SJCRH30 (cell line): ENCODE measurements at regions not wholly inside any gene's neighbourhood (a gene's known extent, or its start where the extent isn't known, plus 50 kb on each side); places are given as distances from the start of the nearest gene placed in this dataset.

Source experiments
- DNase-seq, 2 experiments: peaks; one replicate each; pipeline ENCODE4 v3.0.0-alpha.2; 2015 to 2020
- H3K27ac ChIP-seq: fragments of 250-450 bp; sonication (Bioruptor Pico); 2 replicates; pipeline ENCODE4 v1.5.1; 2020; ENCODE audit warnings: mild to moderate bottlenecking, moderate library complexity
- H3K27me3 ChIP-seq: fragments of 250-450 bp; sonication (Bioruptor Pico); 2 replicates; pipeline ENCODE4 v1.5.1; 2020; ENCODE audit warnings: mild to moderate bottlenecking, moderate library complexity
- H3K36me3 ChIP-seq: fragments of 250-450 bp; sonication (Bioruptor Pico); 2 replicates; pipeline ENCODE4 v1.5.1; 2020; ENCODE audit warnings: mild to moderate bottlenecking, moderate library complexity
- H3K4me1 ChIP-seq: fragments of 250-450 bp; sonication (Bioruptor Pico); 2 replicates; pipeline ENCODE4 v1.5.1; 2020; ENCODE audit warnings: mild to moderate bottlenecking, moderate library complexity
- H3K4me3 ChIP-seq: fragments of 250-450 bp; sonication (Bioruptor Pico); 2 replicates; pipeline ENCODE4 v1.5.1; 2020; ENCODE audit warnings: mild to moderate bottlenecking, moderate library complexity
- H3K9me3 ChIP-seq: fragments of 250-450 bp; sonication (Bioruptor Pico); replicated peaks from 2 replicates; pipeline ENCODE4 v1.5.1; 2020; ENCODE audit warnings: mild to moderate bottlenecking, moderate library complexity

GRCh38 chr10:78384049-78384431 is 350.4 kb downstream of the RPS24 start:
- no peaks in the 10 kb centered on the region for H3K27me3 ChIP-seq
- no peaks in the 10 kb centered on the region for H3K36me3 ChIP-seq
- no peaks in the 10 kb centered on the region for H3K9me3 ChIP-seq
- no peak overlapping the region for H3K4me3 ChIP-seq
- H3K27ac ChIP-seq: no peak overlapping the region
- H3K4me1 ChIP-seq: no peaks in the 10 kb centered on the region
- no peak for DNase-seq

DNA sequence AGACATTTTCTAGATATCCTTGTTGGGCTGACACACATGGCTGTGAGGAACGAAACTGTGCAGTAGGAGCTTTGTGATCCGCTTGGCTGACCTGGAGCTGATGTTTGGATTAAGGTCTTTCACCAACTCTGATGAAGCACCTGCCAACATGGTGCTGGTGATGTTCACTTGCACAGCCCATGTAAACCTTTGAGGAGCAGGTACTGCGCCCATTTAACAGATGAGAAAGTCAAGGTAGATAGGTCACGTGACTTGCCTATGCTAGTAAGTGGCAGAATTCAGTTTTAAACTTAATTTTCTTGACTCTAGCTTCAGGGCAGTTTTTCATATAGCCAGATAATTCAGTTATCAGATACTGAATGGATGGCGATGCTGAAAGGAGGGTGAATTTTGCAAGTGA is 351.9 kb downstream of the RPS24 start:
- Histone ChIP-seq H3K9me3 (no peaks in the 10 kb centered on the region), H3K27ac (no peak overlapping the region), H3K4me1 (no peaks in the 10 kb centered on the region), H3K27me3 (peaks cover 2% of the 10 kb centered on the region; the same call in 1 of the 2 replicates), H3K36me3 (no peaks in the 10 kb centered on the region), H3K4me3 (no peak overlapping the region)
- no peak for DNase-seq

- no peak for DNase-seq
- H3K4me3 ChIP-seq: no peak overlapping the region
- H3K36me3 ChIP-seq: no peaks in the 10 kb centered on the region
- H3K4me1 ChIP-seq: no peaks in the 10 kb centered on the region
- H3K27ac ChIP-seq: no peak overlapping the region
- H3K9me3 ChIP-seq: no peaks in the 10 kb centered on the region
- peaks cover 3% of the 10 kb centered on the region; the same call in 1 of the 2 replicates for H3K27me3 ChIP-seq
Measured at GRCh38 chr10:78386509-78386908, 352.8 kb downstream of the RPS24 start.

DNA sequence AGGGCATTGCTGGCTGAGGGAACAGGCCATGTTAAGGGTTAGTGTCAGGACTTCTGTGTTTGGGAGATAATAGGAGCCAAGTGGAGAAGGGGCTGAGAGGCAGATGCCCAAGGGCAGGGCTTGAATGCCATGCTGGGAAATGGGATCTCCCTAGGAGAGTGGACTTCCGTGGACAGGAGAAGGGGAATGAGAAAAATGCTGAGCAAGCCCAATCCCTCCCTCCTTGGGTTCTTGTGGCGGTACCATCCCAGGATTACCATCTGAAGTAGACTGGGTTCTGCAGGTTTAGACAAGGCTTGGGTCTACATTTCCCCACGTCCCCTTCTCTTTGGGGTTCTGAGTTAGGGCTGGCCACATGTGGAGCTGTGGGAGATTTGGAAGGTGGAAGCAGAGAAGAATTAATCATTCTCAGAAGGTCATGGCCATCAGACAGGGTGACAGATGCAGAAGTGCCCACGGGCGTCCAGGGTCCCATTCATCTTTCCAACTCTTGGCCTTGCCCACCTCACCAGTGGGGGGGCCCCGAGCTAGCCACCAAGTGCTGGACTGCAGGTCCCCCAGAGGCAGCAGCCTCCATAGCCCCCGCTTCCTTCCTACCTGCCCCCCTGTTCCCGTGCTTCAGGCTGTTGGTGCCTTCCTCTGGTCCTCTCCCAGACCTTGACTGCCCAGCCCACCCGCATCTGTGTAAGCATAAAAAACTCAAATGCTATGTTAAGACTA is 354.8 kb downstream of the RPS24 start:
- Histone ChIP-seq H3K4me1 (no peaks in the 10 kb centered on the region), H3K27me3 (peaks cover 3% of the 10 kb centered on the region; the same call in 1 of the 2 replicates), H3K4me3 (no peak overlapping the region), H3K27ac (no peak overlapping the region), H3K36me3 (no peaks in the 10 kb centered on the region), H3K9me3 (no peaks in the 10 kb centered on the region)
- no peak for DNase-seq

GRCh38 chr10:78389419-78389818 is 355.8 kb downstream of the RPS24 start:
- Histone ChIP-seq H3K36me3 (no peaks in the 10 kb centered on the region), H3K4me3 (no peak overlapping the region), H3K9me3 (no peaks in the 10 kb centered on the region), H3K27ac (no peak overlapping the region), H3K27me3 (peaks cover 3% of the 10 kb centered on the region; the same call in 1 of the 2 replicates), H3K4me1 (no peaks in the 10 kb centered on the region)
- no peak for DNase-seq

DNA sequence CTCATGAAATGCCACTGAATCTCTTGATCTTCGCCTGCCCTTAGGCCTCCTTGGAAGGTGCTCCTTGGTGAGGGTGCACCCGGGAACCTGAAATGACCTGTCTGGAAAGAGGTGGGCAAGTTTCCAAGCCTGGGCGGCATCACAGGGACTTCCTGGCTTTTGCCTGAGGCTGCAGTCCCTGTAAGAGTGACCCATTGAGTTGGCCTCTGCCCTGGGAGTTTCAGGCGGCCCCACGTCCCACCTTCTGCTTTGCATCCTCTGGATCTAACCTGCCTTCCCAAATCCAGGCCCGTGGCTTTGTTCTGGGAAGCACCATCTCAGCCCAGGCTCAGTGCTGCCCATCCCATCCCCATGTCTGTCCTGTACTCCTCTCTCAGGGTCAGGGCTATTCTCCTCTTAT is 356.4 kb downstream of the RPS24 start:
- H3K9me3 ChIP-seq: no peaks in the 10 kb centered on the region
- H3K4me1 ChIP-seq: no peaks in the 10 kb centered on the region
- DNase-seq: no peak
- peaks cover 3% of the 10 kb centered on the region; the same call in 1 of the 2 replicates for H3K27me3 ChIP-seq
- H3K27ac ChIP-seq: no peak overlapping the region
- no peaks in the 10 kb centered on the region for H3K36me3 ChIP-seq
- H3K4me3 ChIP-seq: no peak overlapping the region

GRCh38 chr10:78390817-78391216 is 357.2 kb downstream of the RPS24 start:
- Histone ChIP-seq H3K27ac (no peak overlapping the region), H3K4me1 (no peaks in the 10 kb centered on the region), H3K4me3 (no peak overlapping the region), H3K36me3 (no peaks in the 10 kb centered on the region), H3K9me3 (no peaks in the 10 kb centered on the region), H3K27me3 (peaks cover 3% of the 10 kb centered on the region; the same call in 1 of the 2 replicates)
- DNase-seq: no peak

DNA sequence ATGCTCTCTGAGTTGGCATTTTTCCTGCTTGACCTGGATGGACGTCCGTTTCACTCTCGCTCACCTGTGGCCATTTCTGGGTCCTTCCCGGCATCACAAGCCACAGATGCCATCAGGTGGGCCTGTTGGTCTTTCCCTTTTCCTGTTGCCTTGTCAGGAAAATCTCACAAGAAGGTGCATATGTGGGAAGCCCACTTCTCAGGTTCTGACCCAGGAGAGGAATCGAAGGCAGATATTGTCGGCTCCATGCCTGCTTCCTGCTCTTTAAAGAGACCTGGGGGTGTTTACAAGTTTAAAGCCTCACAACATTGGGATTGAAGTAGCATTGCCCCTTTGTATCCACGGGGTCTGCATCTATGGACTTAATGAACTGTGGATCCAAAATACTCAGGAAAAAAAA is 357.9 kb downstream of the RPS24 start:
- Histone ChIP-seq H3K27ac (no peak overlapping the region), H3K36me3 (no peaks in the 10 kb centered on the region), H3K4me3 (no peak overlapping the region), H3K9me3 (no peaks in the 10 kb centered on the region), H3K4me1 (no peaks in the 10 kb centered on the region), H3K27me3 (peaks cover 3% of the 10 kb centered on the region; the same call in 1 of the 2 replicates)
- DNase-seq: no peak

DNA sequence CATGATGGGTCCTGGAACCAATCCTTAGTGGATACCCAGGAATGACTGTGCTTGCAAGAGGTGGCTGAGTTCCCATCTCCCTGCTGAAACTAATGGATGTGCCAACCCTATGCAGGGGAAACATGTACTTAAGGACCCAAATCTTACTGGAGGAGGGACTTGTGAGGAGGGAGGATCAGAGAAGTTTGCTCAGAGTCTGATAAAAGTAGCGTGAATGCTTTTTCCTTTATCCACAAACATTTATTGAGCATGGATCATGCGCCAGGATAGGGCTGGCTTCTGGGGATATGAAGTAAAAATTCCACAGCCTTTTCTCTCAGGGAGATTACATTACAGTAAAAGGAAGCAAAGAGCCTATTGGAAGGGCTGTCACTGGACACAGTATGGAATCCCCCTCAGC is 358.5 kb downstream of the RPS24 start:
- no peak overlapping the region for H3K4me3 ChIP-seq
- H3K4me1 ChIP-seq: no peaks in the 10 kb centered on the region
- no peaks in the 10 kb centered on the region for H3K9me3 ChIP-seq
- no peak overlapping the region for H3K27ac ChIP-seq
- H3K36me3 ChIP-seq: no peaks in the 10 kb centered on the region
- peaks cover 3% of the 10 kb centered on the region; the same call in 1 of the 2 replicates for H3K27me3 ChIP-seq
- no peak for DNase-seq

GRCh38 chr10:78393094-78393493 is 359.4 kb downstream of the RPS24 start:
- DNase-seq: no peak
- H3K27ac ChIP-seq: no peak overlapping the region
- no peak overlapping the region for H3K4me3 ChIP-seq
- H3K27me3 ChIP-seq: peaks cover 3% of the 10 kb centered on the region; the same call in 1 of the 2 replicates
- H3K4me1 ChIP-seq: no peaks in the 10 kb centered on the region
- H3K9me3 ChIP-seq: no peaks in the 10 kb centered on the region
- H3K36me3 ChIP-seq: no peaks in the 10 kb centered on the region

DNA sequence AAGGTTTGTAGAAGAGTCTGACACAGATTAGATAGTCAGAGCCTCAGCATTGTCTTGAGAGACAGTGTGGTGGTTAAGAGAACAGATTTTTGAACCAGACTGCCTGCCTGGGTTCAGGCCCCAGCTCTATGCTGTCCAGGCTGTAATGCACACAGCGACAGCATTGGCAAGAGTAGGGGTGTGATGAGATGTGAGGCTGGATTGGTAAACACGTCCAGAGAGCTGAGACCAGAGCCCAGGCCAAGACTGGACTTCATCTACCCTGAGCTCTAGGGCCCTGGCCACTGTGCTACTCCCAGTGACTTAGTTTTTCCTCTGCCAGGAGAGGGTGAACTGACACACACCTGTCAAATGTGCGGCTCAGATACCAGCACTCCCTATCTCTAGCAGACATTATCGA is 360.4 kb downstream of the RPS24 start:
- no peak for DNase-seq
- peaks cover 3% of the 10 kb centered on the region; the same call in 1 of the 2 replicates for H3K27me3 ChIP-seq
- H3K4me1 ChIP-seq: no peaks in the 10 kb centered on the region
- no peaks in the 10 kb centered on the region for H3K36me3 ChIP-seq
- H3K4me3 ChIP-seq: no peak overlapping the region
- no peak overlapping the region for H3K27ac ChIP-seq
- no peaks in the 10 kb centered on the region for H3K9me3 ChIP-seq

DNA sequence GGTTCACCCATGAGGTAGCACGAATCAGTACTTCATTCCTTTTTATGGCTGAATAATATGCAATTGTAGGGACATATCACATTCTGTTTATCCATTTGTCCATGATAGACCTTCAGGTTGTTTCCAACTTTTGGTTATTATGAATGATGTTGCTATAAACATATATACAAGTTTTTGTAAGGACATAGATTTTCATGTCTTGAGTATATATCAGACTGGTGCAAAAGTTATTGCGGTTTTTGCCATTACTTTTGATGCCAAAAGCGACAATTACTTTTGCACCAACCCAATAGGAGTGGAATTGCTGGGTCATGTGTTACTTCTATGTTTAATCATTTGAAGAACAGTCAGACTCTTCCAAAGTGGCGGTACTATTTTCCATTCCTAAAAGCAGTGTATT is 361.5 kb downstream of the RPS24 start:
- no peak for DNase-seq
- no peaks in the 10 kb centered on the region for H3K4me1 ChIP-seq
- H3K4me3 ChIP-seq: no peak overlapping the region
- H3K36me3 ChIP-seq: no peaks in the 10 kb centered on the region
- no peak overlapping the region for H3K27ac ChIP-seq
- H3K9me3 ChIP-seq: no peaks in the 10 kb centered on the region
- H3K27me3 ChIP-seq: peaks cover 3% of the 10 kb centered on the region; the same call in 1 of the 2 replicates

- Histone ChIP-seq H3K9me3 (no peaks in the 10 kb centered on the region), H3K4me1 (no peaks in the 10 kb centered on the region), H3K4me3 (no peak overlapping the region), H3K36me3 (no peaks in the 10 kb centered on the region), H3K27me3 (no peaks in the 10 kb centered on the region), H3K27ac (no peak overlapping the region)
- DNase-seq: no peak
Measured at GRCh38 chr10:78396754-78397153, 363.1 kb downstream of the RPS24 start.

GRCh38 chr10:78397786-78398185 is 364.1 kb downstream of the RPS24 start:
- Histone ChIP-seq H3K4me1 (no peaks in the 10 kb centered on the region), H3K36me3 (no peaks in the 10 kb centered on the region), H3K4me3 (no peak overlapping the region), H3K27ac (no peak overlapping the region), H3K9me3 (no peaks in the 10 kb centered on the region), H3K27me3 (no peaks in the 10 kb centered on the region)
- no peak for DNase-seq

- Histone ChIP-seq H3K27me3 (no peaks in the 10 kb centered on the region), H3K36me3 (no peaks in the 10 kb centered on the region)
Measured at GRCh38 chr10:78398382-78398781, 364.7 kb downstream of the RPS24 start.

More at GRCh38 chr10:78398382-78398781, 364.7 kb downstream of the RPS24 start:
- no peak for DNase-seq
- Histone ChIP-seq H3K9me3 (no peaks in the 10 kb centered on the region), H3K4me3 (no peak overlapping the region), H3K27ac (no peak overlapping the region), H3K4me1 (no peaks in the 10 kb centered on the region)
